HG03354 (cell line): ENCODE measurements at regions not wholly inside any gene's neighbourhood (a gene's known extent, or its start where the extent isn't known, plus 50 kb on each side); places are given as distances from the start of the nearest gene placed in this dataset.
"Not testable (repeated sequence)": the region's sequence is repeated elsewhere in the genome, so short reads cannot be mapped to it uniquely, and the experiment has no call there.

ENCODE experiments used
- ATAC-seq: cut with Tn5 transposase; IDR thresholded peaks from one replicate; pipeline ENCODE4 v1.9.1; 2021; ENCODE audit warnings: mild to moderate bottlenecking; ENCODE audit not compliant: unreplicated experiment, poor library complexity, severe bottlenecking

GRCh38 chr7:13226385-13226784, 539.0 kb downstream of the ARL4A start:
- ATAC-seq: no peak

- ATAC-seq: no peak
Observed at GRCh38 chr7:13231216-13231615, 543.8 kb downstream of the ARL4A start.

GRCh38 chr7:13235436-13235835, 548.0 kb downstream of the ARL4A start:
- ATAC-seq: no peak

- no peak for ATAC-seq
Observed at GRCh38 chr7:13236026-13236425, 548.6 kb downstream of the ARL4A start.

- no peak for ATAC-seq
Observed at GRCh38 chr7:13240349-13240748, 552.9 kb downstream of the ARL4A start.

- no peak for ATAC-seq
Observed at GRCh38 chr7:13241416-13241815, 554.0 kb downstream of the ARL4A start.

GRCh38 chr7:13257661-13258060, 570.2 kb downstream of the ARL4A start:
- no peak for ATAC-seq

- no peak for ATAC-seq
Observed at GRCh38 chr7:13258386-13258785, 571.0 kb downstream of the ARL4A start.

GRCh38 chr7:13259930-13260329, 572.5 kb downstream of the ARL4A start:
- no peak for ATAC-seq

GRCh38 chr7:13262929-13263530, 575.6 kb downstream of the ARL4A start:
- peak; percentile 52 for ATAC-seq

- ATAC-seq: no peak
Observed at GRCh38 chr7:13265271-13265670, 577.8 kb downstream of the ARL4A start.

- not testable (repeated sequence) for ATAC-seq
Observed at GRCh38 chr7:13274205-13274604, 586.8 kb downstream of the ARL4A start.

GRCh38 chr7:13276977-13277376, 589.5 kb downstream of the ARL4A start:
- ATAC-seq: no peak

GRCh38 chr7:13278020-13278419, 590.6 kb downstream of the ARL4A start:
- ATAC-seq: no peak

- no peak for ATAC-seq
Observed at GRCh38 chr7:13279854-13280435, 592.5 kb downstream of the ARL4A start.

GRCh38 chr7:13282377-13282980, 595.0 kb downstream of the ARL4A start:
- ATAC-seq: no peak

- ATAC-seq: no peak
Observed at GRCh38 chr7:13286916-13287315, 599.5 kb downstream of the ARL4A start.

GRCh38 chr7:13288516-13288915, 601.1 kb downstream of the ARL4A start:
- ATAC-seq: no peak

GRCh38 chr7:13290975-13291374, 603.5 kb downstream of the ARL4A start:
- ATAC-seq: no peak

- no peak for ATAC-seq
Observed at GRCh38 chr7:13293264-13294002, 606.0 kb downstream of the ARL4A start.

GRCh38 chr7:13307040-13307439, 619.6 kb downstream of the ARL4A start:
- no peak for ATAC-seq
